Prostate gland (tissue), 2 donors: ENCODE measurements at regions not wholly inside any gene's neighbourhood (a gene's known extent, or its start where the extent isn't known, plus 50 kb on each side); places are given as distances from the start of the nearest gene placed in this dataset.

ENCODE experiments used
- DNase-seq: peaks from one replicate; pipeline ENCODE4 v3.0.0-alpha.2; 2019; ENCODE audit warnings: low spot score
- H3K27ac ChIP-seq, 2 donors: fragments of 200-600 bp; sonication (generic); 2 replicates each; pipeline ENCODE4 v1.5.1; 2017 to 2019
- H3K27me3 ChIP-seq: fragments of 200-600 bp; sonication (generic); replicated peaks from 2 replicates; pipeline ENCODE4 v1.5.1; 2019; ENCODE audit not compliant: insufficient read depth
- H3K36me3 ChIP-seq, 2 donors: fragments of 200-600 bp; sonication (generic); 1 replicate in 1 of 2; 2 replicates in 1 of 2; pipeline versions ENCODE4 v1.5.1 to v1.8.1; 2017 to 2019
- H3K4me1 ChIP-seq: fragments of 200-600 bp; sonication (generic); replicated peaks from 2 replicates; pipeline ENCODE4 v1.5.1; 2019
- H3K4me3 ChIP-seq, 2 donors: fragments of 200-600 bp; sonication (generic); 2 replicates each; pipeline ENCODE4 v1.5.1; 2017 to 2019
- H3K9me3 ChIP-seq: fragments of 200-600 bp; sonication (generic); 2 replicates; pipeline ENCODE4 v1.5.1; 2017
- CTCF ChIP-seq, 4 experiments: fragments of 200-600 bp in 2 of 4; fragments of 450-650 bp in 2 of 4; sonication (generic) in 2 of 4; IDR thresholded peaks; 1 replicate in 3 of 4; 2 replicates in 1 of 4; pipeline ENCODE4 v1.5.1; 2016 to 2019; ENCODE audit warnings: antibody characterized with exemption in 4 of 4, mild to moderate bottlenecking in 2 of 4, moderate library complexity in 2 of 4
- POLR2A ChIP-seq: fragments of 450-650 bp; IDR thresholded peaks from one replicate; pipeline ENCODE4 v1.6.1; 2016; ENCODE audit warnings: antibody characterized with exemption, mild to moderate bottlenecking
- POLR2AphosphoS5 ChIP-seq: sonication (generic); formaldehyde crosslinking; IDR thresholded peaks from one replicate; pipeline ENCODE4 v1.6.1; 2017; ENCODE audit warnings: antibody characterized with exemption
- WGBS: methylation state at CpG from one replicate; pipeline ENCODE4 v1.1.5; 2018; 5-methylcytosine and 5-hydroxymethylcytosine counted together
- intact Hi-C: fragments of 100-400 bp; cut with DNase I; formaldehyde crosslinking; loops from one replicate; pipeline ENCODE4 v1.14.2; 2022

- Histone ChIP-seq H3K9me3 (no peaks in the 10 kb centered on the region), H3K27ac (no peak overlapping the region), H3K4me3 (no peak overlapping the region), H3K4me1 (no peaks in the 10 kb centered on the region), H3K27me3 (no peaks in the 10 kb centered on the region), H3K36me3 (no peaks in the 10 kb centered on the region)
- intact Hi-C loops = no loop called here
- TF ChIP-seq POLR2AphosphoS5 (no peak), POLR2A (no peak), CTCF (IDR thresholded peaks at IDR 0.05) (no peak)
- DNase-seq = no peak
- WGBS = 74% methylated on average over 1 of the region's 1 CpG
Observed at GRCh38 chr12:73352826-73353225, 1080.7 kb downstream of the TRHDE start.

- Histone ChIP-seq H3K27ac (no peak overlapping the region), H3K4me1 (no peaks in the 10 kb centered on the region), H3K27me3 (no peaks in the 10 kb centered on the region), H3K9me3 (no peaks in the 10 kb centered on the region), H3K4me3 (no peak overlapping the region), H3K36me3 (no peaks in the 10 kb centered on the region)
- intact Hi-C loops = no loop called here
- TF ChIP-seq POLR2A = no peak
- TF ChIP-seq CTCF (IDR thresholded peaks at IDR 0.05) = no peak
- TF ChIP-seq POLR2AphosphoS5 = no peak
- DNase-seq = no peak
Observed at GRCh38 chr12:73361156-73361863, 1089.1 kb downstream of the TRHDE start.

GRCh38 chr12:73361864-73362230 lies 1089.7 kb downstream of the TRHDE start:
- no peak overlapping the region for H3K4me3 ChIP-seq
- H3K9me3 ChIP-seq = no peaks in the 10 kb centered on the region
- no peak overlapping the region for H3K27ac ChIP-seq
- H3K27me3 ChIP-seq = no peaks in the 10 kb centered on the region
- H3K36me3 ChIP-seq = no peaks in the 10 kb centered on the region
- TF ChIP-seq POLR2AphosphoS5 (no peak), CTCF (IDR thresholded peaks at IDR 0.05) (no peak), POLR2A (no peak)
- intact Hi-C loops = no loop called here
- whole genome bisulfite sequencing = 46% methylated on average over 4 of the region's 4 CpGs
- H3K4me1 ChIP-seq = no peaks in the 10 kb centered on the region
- no peak for DNase-seq

- TF ChIP-seq POLR2AphosphoS5 = no peak
- TF ChIP-seq CTCF (IDR thresholded peaks at IDR 0.05) = no peak
- no peak for TF ChIP-seq POLR2A
- Histone ChIP-seq H3K27me3 (no peaks in the 10 kb centered on the region), H3K27ac (no peak overlapping the region), H3K4me3 (no peak overlapping the region), H3K9me3 (no peaks in the 10 kb centered on the region), H3K36me3 (no peaks in the 10 kb centered on the region), H3K4me1 (no peaks in the 10 kb centered on the region)
- 36% methylated on average over 1 of the region's 1 CpG for WGBS
- intact Hi-C loops = no loop called here
- no peak for DNase-seq
Observed at GRCh38 chr12:73362666-73363065, 1090.5 kb downstream of the TRHDE start.

- Histone ChIP-seq H3K27ac (no peak overlapping the region), H3K27me3 (no peaks in the 10 kb centered on the region), H3K4me1 (no peaks in the 10 kb centered on the region), H3K36me3 (no peaks in the 10 kb centered on the region), H3K4me3 (no peak overlapping the region), H3K9me3 (no peaks in the 10 kb centered on the region)
- no peak for TF ChIP-seq POLR2AphosphoS5
- TF ChIP-seq POLR2A = no peak
- TF ChIP-seq CTCF (IDR thresholded peaks at IDR 0.05) = no peak
- no peak for DNase-seq
- intact Hi-C loops = no loop called here
- whole genome bisulfite sequencing = 97% methylated on average over 1 of the region's 1 CpG
Observed at GRCh38 chr12:73372856-73373255, 1100.7 kb downstream of the TRHDE start.
